HEK293T (cell line): ENCODE measurements at regions not wholly inside any gene's neighbourhood (a gene's known extent, or its start where the extent isn't known, plus 50 kb on each side); places are given as distances from the start of the nearest gene placed in this dataset.

Experiments
- BHLHE40 ChIP-seq: fragments of 450-650 bp; IDR thresholded peaks from 2 replicates; pipeline ENCODE4 v1.6.1; 2016; ENCODE audit warnings: mild to moderate bottlenecking, moderate library complexity, borderline replicate concordance
- ELF4 ChIP-seq: fragments of 450-650 bp; IDR thresholded peaks from 2 replicates; pipeline ENCODE4 v1.6.1; 2017; ENCODE audit warnings: antibody characterized with exemption
- FOXA1 ChIP-seq: fragments of 450-650 bp; IDR thresholded peaks from 2 replicates; pipeline ENCODE4 v1.6.1; 2016; ENCODE audit warnings: mild to moderate bottlenecking
- FOXK2 ChIP-seq: fragments of 450-650 bp; IDR thresholded peaks from 2 replicates; pipeline ENCODE4 v1.6.1; 2016; ENCODE audit warnings: mild to moderate bottlenecking
- FOXM1 ChIP-seq: fragments of 450-650 bp; IDR thresholded peaks from 2 replicates; pipeline ENCODE4 v1.6.1; 2017; ENCODE audit warnings: mild to moderate bottlenecking, borderline replicate concordance
- L3MBTL2 ChIP-seq: fragments of 450-650 bp; conservative IDR thresholded peaks from 2 replicates; pipeline ENCODE4 v1.6.1; 2016; ENCODE audit warnings: mild to moderate bottlenecking
- LEF1 ChIP-seq: fragments of 450-650 bp; IDR thresholded peaks from 2 replicates; pipeline ENCODE4 v1.6.1; 2017; ENCODE audit warnings: mild to moderate bottlenecking, borderline replicate concordance
- SP1 ChIP-seq: fragments of 450-650 bp; IDR thresholded peaks from 2 replicates; pipeline ENCODE4 v1.6.1; 2017
- SUZ12 ChIP-seq: fragments of 450-650 bp; IDR thresholded peaks from 2 replicates; pipeline ENCODE4 v1.6.1; 2016; ENCODE audit warnings: mild to moderate bottlenecking
- TARDBP ChIP-seq: fragments of 450-650 bp; IDR thresholded peaks from 2 replicates; pipeline ENCODE4 v1.6.1; 2016
- ZNF384 ChIP-seq: fragments of 450-650 bp; IDR thresholded peaks from 2 replicates; pipeline ENCODE4 v1.6.1; 2016
- TF ChIP-seq, protein P1 (sequence below): fragments of 450-650 bp; IDR thresholded peaks from 2 replicates; pipeline ENCODE4 v1.6.1; 2016

DNA sequence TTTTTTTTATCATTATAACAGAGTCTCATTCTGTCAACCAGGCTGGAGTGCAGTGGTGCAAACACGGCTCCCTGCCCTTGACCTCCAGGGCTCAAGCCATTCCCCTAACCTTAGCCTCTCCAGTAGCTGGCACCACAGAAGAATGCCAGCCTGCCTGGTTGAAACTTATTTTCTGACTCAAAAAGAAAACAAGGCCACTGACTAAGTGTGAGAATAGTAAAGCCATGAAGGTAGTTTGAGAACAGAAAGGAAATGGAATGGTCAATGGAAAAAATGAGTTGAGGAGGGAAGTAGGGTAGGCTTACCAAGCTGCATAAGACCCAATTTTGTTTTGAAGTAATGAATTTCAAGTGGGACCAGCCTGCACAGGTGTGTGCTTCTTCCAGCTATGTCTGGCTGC is 82.8 kb upstream of the RORB start:
- TF ChIP-seq BHLHE40: no peak
- TF ChIP-seq ELF4: no peak
- TF ChIP-seq FOXK2: no peak
- TF ChIP-seq SP1: no peak
- no peak for TF ChIP-seq FOXM1
- TF ChIP-seq FOXA1: no peak
- TF ChIP-seq L3MBTL2: no peak
- TF ChIP-seq TARDBP: no peak
- TF ChIP-seq SUZ12: no peak
- no peak for TF ChIP-seq ZNF384
- TF ChIP-seq, protein P1, sequence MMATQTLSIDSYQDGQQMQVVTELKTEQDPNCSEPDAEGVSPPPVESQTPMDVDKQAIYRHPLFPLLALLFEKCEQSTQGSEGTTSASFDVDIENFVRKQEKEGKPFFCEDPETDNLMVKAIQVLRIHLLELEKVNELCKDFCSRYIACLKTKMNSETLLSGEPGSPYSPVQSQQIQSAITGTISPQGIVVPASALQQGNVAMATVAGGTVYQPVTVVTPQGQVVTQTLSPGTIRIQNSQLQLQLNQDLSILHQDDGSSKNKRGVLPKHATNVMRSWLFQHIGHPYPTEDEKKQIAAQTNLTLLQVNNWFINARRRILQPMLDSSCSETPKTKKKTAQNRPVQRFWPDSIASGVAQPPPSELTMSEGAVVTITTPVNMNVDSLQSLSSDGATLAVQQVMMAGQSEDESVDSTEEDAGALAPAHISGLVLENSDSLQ: no peak
- no peak for TF ChIP-seq LEF1
